Midbrain (tissue), 1 donor: ENCODE measurements at regions not wholly inside any gene's neighbourhood (a gene's known extent, or its start where the extent isn't known, plus 50 kb on each side); places are given as distances from the start of the nearest gene placed in this dataset.
"Not testable (repeated sequence)": the region's sequence is repeated elsewhere in the genome, so short reads cannot be mapped to it uniquely, and the experiment has no call there.

Experiments
- DNase-seq: peaks from one replicate; lab custom pipeline; 2025; lab: John Stamatoyannopoulos, UW

- DNase-seq: no peak
Observed at GRCh38 chr13:39893808-39894207, 238.3 kb downstream of the COG6 start.

- no peak for DNase-seq
Observed at GRCh38 chr13:39894586-39894985, 239.1 kb downstream of the COG6 start.

GRCh38 chr13:39895254-39895653 lies 239.8 kb downstream of the COG6 start:
- no peak for DNase-seq

- no peak for DNase-seq
Observed at GRCh38 chr13:39897636-39898035, 242.2 kb downstream of the COG6 start.

- DNase-seq: no peak
Observed at GRCh38 chr13:39900106-39900750, 244.8 kb downstream of the COG6 start.

GRCh38 chr13:39904959-39905358 lies 249.5 kb downstream of the COG6 start:
- DNase-seq: no peak

- no peak for DNase-seq
Observed at GRCh38 chr13:39909634-39910033, 254.2 kb downstream of the COG6 start.

GRCh38 chr13:39910041-39910440 lies 254.6 kb downstream of the COG6 start:
- no peak for DNase-seq

- no peak for DNase-seq
Observed at GRCh38 chr13:39910833-39911232, 255.4 kb downstream of the COG6 start.

- DNase-seq: no peak
Observed at GRCh38 chr13:39913339-39913738, 257.9 kb downstream of the COG6 start.

- no peak for DNase-seq
Observed at GRCh38 chr13:39913928-39914327, 258.5 kb downstream of the COG6 start.

GRCh38 chr13:39915418-39915817 lies 260.0 kb downstream of the COG6 start:
- no peak for DNase-seq

GRCh38 chr13:39916330-39916729 lies 260.9 kb downstream of the COG6 start:
- no peak for DNase-seq

- no peak for DNase-seq
Observed at GRCh38 chr13:39918620-39919236, 263.3 kb downstream of the COG6 start.

GRCh38 chr13:39920613-39921012 lies 265.2 kb downstream of the COG6 start:
- DNase-seq: no peak

- DNase-seq: no peak
Observed at GRCh38 chr13:39926345-39926744, 270.9 kb downstream of the COG6 start.

- no peak for DNase-seq
Observed at GRCh38 chr13:39928261-39928660, 272.8 kb downstream of the COG6 start.

- DNase-seq: no peak
Observed at GRCh38 chr13:39929583-39929982, 274.1 kb downstream of the COG6 start.

GRCh38 chr13:39930060-39930459 lies 274.6 kb downstream of the COG6 start:
- DNase-seq: no peak

GRCh38 chr13:39930544-39931444 lies 275.3 kb downstream of the COG6 start:
- DNase-seq: no peak

- no peak for DNase-seq
Observed at GRCh38 chr13:39931505-39931904, 276.0 kb downstream of the COG6 start.

- not testable (repeated sequence) for DNase-seq
Observed at GRCh38 chr13:39932514-39932913, 277.1 kb downstream of the COG6 start.

GRCh38 chr13:39935155-39935554 lies 279.7 kb downstream of the COG6 start:
- DNase-seq: no peak
